GM12878 (cell line): ENCODE measurements at regions not wholly inside any gene's neighbourhood (a gene's known extent, or its start where the extent isn't known, plus 50 kb on each side); places are given as distances from the start of the nearest gene placed in this dataset.
"Not testable (repeated sequence)": the region's sequence is repeated elsewhere in the genome, so short reads cannot be mapped to it uniquely, and the experiment has no call there.

ENCODE experiments used
- CEBPB ChIP-seq, 2 experiments: fragments of 150-350 bp in 1 of 2; IDR thresholded peaks; 2 replicates each; pipeline ENCODE4 v1.6.1; 2012 to 2014; ENCODE audit warnings: low read depth in 2 of 2, low read length in 2 of 2, borderline replicate concordance in 1 of 2, inconsistent platforms in 1 of 2
- EZH2 ChIP-seq: IDR thresholded peaks from 2 replicates; pipeline ENCODE4 v1.6.1; 2012; ENCODE audit warnings: low read depth, mild to moderate bottlenecking, control low read depth, inconsistent platforms, low read length, borderline replicate concordance; ENCODE audit not compliant: control insufficient read depth
- IRF4 ChIP-seq: IDR thresholded peaks from 2 replicates; pipeline ENCODE4 v1.6.1; 2011; ENCODE audit warnings: low read depth, low read length
- TF ChIP-seq, protein P1 (sequence below), 3 experiments: IDR thresholded peaks in 2 of 3; conservative IDR thresholded peaks in 1 of 3; 2 replicates each; pipeline ENCODE4 v1.5.1; 2011; ENCODE audit warnings: low read depth in 3 of 3, low read length in 3 of 3, mild to moderate bottlenecking in 3 of 3, control low read depth in 2 of 3, moderate library complexity in 2 of 3, inconsistent platforms in 1 of 3, mixed read lengths in 1 of 3; ENCODE audit not compliant: control insufficient read depth in 2 of 3, insufficient read depth in 1 of 3; ENCODE audit errors: extremely low read depth in 1 of 3
- TF ChIP-seq, protein P2 (sequence below): fragments of 450-650 bp; IDR thresholded peaks from 2 replicates; pipeline ENCODE4 v1.6.1; 2014; ENCODE audit warnings: mild to moderate bottlenecking
- TF ChIP-seq, protein P3 (sequence below): fragments of 450-650 bp; IDR thresholded peaks from 2 replicates; pipeline ENCODE4 v1.6.1; 2017; ENCODE audit warnings: mild to moderate bottlenecking

DNA sequence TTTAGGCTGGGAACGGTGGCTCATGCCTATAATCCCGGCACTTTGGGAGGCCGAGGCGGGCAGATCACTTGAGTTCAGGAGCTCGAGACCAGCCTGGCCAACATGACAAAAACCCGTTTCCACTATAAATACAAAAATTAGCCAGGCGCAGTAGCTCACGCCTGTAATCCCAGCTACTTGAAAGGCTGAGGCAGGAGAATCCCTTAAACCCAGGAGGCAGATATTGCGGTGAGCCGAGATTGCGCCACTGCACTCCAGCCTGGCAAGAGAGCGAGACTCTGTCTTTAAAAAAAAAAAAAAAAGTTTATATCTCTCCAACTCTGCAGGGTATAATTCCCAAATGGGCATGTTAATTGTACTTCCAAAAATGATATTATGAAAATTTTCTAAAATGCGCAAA lies 91.6 kb downstream of the CD200R1L start:
- TF ChIP-seq IRF4; EZH2; CEBPB (IDR thresholded peaks at IDR 0.05; ENCODE audit: borderline replicate concordance in 1 of 2, low read depth in 2 of 2, low read length in 2 of 2): not testable (repeated sequence)
- TF ChIP-seq, protein P1, sequence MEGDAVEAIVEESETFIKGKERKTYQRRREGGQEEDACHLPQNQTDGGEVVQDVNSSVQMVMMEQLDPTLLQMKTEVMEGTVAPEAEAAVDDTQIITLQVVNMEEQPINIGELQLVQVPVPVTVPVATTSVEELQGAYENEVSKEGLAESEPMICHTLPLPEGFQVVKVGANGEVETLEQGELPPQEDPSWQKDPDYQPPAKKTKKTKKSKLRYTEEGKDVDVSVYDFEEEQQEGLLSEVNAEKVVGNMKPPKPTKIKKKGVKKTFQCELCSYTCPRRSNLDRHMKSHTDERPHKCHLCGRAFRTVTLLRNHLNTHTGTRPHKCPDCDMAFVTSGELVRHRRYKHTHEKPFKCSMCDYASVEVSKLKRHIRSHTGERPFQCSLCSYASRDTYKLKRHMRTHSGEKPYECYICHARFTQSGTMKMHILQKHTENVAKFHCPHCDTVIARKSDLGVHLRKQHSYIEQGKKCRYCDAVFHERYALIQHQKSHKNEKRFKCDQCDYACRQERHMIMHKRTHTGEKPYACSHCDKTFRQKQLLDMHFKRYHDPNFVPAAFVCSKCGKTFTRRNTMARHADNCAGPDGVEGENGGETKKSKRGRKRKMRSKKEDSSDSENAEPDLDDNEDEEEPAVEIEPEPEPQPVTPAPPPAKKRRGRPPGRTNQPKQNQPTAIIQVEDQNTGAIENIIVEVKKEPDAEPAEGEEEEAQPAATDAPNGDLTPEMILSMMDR (IDR thresholded peaks at IDR 0.05 in 2 of 3, conservative IDR thresholded peaks at IDR 0.05 in 1 of 3; ENCODE audit: control insufficient read depth in 2 of 3, extremely low read depth in 1 of 3, insufficient read depth in 1 of 3, low read depth in 3 of 3, low read length in 3 of 3) = not testable (repeated sequence)
- TF ChIP-seq, protein P2, sequence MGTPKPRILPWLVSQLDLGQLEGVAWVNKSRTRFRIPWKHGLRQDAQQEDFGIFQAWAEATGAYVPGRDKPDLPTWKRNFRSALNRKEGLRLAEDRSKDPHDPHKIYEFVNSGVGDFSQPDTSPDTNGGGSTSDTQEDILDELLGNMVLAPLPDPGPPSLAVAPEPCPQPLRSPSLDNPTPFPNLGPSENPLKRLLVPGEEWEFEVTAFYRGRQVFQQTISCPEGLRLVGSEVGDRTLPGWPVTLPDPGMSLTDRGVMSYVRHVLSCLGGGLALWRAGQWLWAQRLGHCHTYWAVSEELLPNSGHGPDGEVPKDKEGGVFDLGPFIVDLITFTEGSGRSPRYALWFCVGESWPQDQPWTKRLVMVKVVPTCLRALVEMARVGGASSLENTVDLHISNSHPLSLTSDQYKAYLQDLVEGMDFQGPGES = not testable (repeated sequence)
- TF ChIP-seq, protein P3, sequence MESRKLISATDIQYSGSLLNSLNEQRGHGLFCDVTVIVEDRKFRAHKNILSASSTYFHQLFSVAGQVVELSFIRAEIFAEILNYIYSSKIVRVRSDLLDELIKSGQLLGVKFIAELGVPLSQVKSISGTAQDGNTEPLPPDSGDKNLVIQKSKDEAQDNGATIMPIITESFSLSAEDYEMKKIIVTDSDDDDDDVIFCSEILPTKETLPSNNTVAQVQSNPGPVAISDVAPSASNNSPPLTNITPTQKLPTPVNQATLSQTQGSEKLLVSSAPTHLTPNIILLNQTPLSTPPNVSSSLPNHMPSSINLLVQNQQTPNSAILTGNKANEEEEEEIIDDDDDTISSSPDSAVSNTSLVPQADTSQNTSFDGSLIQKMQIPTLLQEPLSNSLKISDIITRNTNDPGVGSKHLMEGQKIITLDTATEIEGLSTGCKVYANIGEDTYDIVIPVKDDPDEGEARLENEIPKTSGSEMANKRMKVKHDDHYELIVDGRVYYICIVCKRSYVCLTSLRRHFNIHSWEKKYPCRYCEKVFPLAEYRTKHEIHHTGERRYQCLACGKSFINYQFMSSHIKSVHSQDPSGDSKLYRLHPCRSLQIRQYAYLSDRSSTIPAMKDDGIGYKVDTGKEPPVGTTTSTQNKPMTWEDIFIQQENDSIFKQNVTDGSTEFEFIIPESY = not testable (repeated sequence)
